GM08714 (cell line): ENCODE measurements at regions not wholly inside any gene's neighbourhood (a gene's known extent, or its start where the extent isn't known, plus 50 kb on each side); places are given as distances from the start of the nearest gene placed in this dataset.
"Not testable (repeated sequence)": the region's sequence is repeated elsewhere in the genome, so short reads cannot be mapped to it uniquely, and the experiment has no call there.

ENCODE experiments used
- H3K4me3 ChIP-seq: fragments of 200-500 bp; sonication (Bioruptor generic); 2 replicates; pipeline ENCODE4 v1.5.1; 2014; ENCODE audit warnings: mild to moderate bottlenecking, low read length, inconsistent platforms
- ZNF274 ChIP-seq: IDR thresholded peaks from 2 replicates; pipeline ENCODE4 v1.6.1; 2012; ENCODE audit warnings: mild to moderate bottlenecking, low read depth, low read length

DNA sequence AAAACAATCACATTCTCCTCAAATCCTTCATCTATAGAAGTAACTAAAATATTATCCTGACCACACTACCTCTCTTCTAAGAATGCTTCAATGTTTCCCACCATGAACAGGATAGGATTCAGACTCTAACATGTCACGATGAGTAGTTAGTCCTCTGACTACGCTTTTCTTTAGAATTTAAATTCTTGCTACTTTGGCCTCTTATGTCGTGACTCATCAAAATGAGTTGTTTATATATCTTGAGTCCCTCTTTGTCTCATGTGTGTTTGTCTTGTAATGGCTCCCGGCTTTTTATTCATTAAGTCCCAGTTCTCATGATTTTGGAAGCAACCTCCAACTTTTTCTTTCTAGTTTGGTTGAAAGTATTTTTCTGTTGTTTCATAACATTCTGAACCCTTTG lies 1289.2 kb downstream of the DSC3 start:
- no peak overlapping the region for H3K4me3 ChIP-seq
- no peak for TF ChIP-seq ZNF274

DNA sequence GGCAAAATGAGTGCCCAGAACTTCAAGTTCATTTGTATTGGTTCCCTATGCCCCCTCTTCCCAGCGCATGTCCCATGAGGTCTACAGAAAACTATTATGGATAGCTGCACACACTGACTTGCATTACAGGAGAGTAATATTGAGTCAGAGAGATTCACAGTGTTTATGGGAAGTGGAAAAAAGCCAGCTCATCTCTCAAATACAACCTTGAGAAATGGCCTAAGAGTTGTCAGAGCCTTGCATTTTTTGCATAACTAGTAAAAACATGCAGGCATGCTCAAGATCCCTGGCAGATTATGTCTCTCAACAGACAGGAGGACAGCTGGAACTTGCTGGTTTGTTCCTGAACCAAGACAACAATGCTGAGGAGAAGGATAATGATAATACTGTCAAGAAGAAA lies 1292.8 kb downstream of the DSC3 start:
- no peak overlapping the region for H3K4me3 ChIP-seq
- TF ChIP-seq ZNF274, result no peak

DNA sequence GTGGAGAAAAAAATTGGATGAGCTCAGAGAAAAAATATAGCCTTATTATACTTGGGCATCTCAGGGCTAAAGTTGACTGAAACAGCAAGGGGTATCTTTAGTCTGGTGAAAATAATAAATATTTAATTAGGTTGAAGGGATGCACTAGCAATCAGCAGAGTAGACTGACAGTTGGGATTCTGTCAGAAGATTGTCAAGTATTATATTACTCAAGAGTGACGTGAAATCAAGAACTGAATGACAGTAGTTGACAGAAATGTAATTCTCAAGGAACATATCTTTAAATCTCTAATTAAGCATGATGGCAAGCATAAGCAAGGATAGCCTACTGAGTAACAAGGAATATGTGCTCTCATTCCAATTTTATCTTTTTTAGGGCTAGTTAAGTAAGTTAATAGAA lies 1301.1 kb downstream of the DSC3 start:
- no peak for TF ChIP-seq ZNF274
- H3K4me3 ChIP-seq, result no peak overlapping the region

DNA sequence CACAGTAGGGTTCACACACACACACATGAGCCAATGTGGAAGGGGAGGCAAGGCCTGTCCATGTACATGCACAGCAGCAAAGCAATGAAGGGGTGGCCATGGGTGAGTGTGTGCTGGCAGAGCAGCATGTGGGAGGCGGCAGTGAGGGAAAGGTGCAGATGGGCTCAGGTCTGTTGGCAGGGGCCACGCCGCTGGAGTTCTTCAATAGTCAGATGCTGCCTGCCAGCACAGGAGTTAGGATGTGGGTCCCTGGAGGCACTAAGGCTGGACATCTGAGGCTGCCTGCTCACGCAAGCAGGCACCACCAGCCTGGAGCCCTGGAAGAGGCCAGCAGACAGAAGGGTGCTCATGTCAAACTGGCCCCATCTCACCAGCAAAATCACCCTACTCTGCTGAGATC lies 1304.9 kb downstream of the DSC3 start:
- no peak for TF ChIP-seq ZNF274
- H3K4me3 ChIP-seq, result no peak overlapping the region

DNA sequence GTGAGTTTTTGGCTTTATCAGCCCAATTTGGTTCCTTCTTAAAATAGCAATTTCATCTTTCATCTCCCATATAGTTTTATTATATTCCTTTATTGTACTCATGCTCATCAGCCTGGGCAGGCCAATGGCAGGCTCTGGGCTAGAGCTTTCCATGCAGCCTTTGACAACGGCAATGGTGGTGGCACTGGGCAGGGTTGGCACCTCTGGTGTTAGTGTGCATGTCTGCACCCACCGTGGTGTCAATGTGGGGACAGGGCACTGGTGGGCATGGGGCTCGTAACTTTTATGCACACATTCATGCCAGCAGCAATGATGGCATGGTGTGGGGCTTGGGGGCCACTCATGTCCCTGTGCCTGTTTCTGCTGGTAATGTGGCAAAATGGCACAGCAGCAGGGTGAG lies 1305.4 kb downstream of the DSC3 start:
- TF ChIP-seq ZNF274, result no peak
- H3K4me3 ChIP-seq, result no peak overlapping the region

DNA sequence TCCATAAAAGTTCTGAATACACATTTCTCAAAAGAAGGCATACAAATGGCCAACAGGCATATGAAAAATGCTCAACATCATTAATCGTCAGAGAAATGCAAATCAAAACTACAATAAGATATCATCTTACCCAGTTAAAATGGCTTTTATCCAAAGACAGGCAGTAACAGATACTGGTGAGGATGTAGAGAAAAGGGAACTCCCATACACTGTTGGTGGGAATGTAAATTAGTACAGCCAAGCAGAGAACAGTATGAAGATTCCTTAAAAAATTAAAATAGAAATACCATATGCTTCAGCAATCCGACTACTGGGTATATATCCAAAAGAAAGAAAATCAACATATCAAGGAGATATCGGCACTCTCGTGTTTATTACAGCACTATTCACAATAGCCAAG lies 1312.5 kb downstream of the DSC3 start:
- no peak overlapping the region for H3K4me3 ChIP-seq
- no peak for TF ChIP-seq ZNF274

DNA sequence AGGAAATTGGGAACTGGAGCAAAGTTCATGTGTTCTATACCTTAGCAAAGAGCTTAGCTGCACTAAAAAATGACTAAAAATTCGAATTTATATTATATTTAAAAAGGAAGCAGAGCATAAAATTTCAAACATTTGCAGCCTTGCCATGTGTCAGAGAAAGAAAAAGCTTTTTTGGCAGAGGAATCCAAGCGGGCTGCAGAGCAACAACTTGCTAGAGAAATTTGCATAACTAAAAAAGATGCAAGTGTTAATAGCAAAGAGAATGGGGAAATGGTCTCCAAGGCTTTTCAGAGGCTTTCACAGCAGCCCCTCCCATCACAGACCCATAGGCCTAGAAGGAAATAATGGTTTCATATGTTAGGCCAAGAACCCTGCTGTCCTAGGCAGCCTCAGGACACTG lies 1315.9 kb downstream of the DSC3 start:
- H3K4me3 ChIP-seq, result no peak overlapping the region
- no peak for TF ChIP-seq ZNF274

DNA sequence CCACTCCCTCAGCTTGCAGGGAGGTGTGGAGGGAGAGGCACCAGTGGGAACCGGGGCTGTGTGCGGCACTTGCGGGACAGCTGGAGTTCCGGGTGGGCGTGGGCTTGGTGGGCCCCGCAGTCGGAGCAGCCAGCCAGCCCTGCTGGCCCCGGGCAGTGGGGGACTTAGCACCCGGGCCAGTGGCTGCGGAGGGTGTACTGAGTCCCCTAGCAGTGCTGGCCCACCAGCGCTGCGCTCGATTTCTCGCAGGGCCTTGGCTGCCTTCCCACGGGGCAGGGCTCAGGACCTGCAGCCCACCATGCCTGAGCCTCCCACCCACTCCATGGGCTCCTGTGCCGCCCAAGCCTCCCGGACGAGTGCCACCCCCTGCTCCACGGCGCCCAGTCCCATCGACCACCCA lies 1319.1 kb downstream of the DSC3 start:
- H3K4me3 ChIP-seq, result not testable (repeated sequence)

DNA sequence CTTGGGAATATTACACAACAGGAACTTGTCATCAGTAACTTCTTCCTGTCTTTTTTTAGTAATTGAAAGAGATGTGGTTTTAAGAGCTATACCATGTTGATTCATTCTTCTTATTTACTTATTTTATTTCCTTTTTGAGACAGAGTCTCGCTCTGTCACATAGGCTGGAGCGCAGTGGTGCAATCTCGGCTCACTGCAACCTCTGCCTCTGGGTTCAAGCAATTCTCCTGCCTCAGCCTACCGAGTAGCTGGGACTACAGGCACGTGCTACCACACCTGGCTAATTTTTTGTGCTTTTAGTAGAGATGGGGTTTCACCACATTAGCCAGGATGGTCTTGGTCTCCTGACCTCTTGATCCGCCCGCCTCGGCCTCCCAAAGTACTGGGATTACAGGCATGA lies 1326.6 kb downstream of the DSC3 start:
- H3K4me3 ChIP-seq, result not testable (repeated sequence)

DNA sequence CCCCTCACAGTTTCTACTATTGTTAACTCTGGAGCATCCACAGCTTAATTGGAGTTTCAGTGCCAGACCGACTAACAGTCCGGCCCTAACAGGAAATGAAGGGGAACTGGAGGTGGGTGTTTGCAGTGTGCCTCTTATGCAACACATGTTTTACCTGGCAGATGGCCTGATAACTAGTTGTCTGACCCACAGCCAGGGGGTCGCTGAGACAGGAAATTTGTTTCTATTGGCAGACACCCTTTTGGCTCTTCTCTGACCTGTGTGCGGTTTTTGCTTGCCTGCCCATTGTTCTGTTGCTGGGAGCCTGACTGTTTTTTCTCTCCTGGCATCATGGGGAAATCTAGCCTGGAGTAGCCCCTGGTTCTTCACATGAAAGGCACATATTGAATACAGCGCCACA lies 1329.8 kb downstream of the DSC3 start:
- TF ChIP-seq ZNF274, result no peak
- H3K4me3 ChIP-seq, result no peak overlapping the region

DNA sequence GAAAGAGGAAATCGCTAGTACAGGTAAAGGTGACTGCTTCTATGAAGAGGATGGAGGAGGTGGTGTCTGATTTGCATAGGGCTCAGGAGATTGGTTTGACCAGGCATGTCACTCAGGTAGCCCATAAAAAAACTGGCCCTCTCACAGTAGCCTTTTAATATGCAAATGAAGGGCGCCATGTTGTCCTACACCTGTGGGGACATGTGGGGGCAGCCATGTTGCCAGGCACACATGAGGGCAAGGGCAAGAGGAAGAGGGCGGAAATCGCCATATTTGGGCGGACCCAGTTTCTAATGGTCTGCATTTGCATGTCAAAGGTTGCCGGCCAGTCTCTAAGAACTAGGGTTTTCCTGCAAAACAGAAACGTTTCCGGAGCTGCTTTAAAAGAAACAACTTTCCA lies 1330.6 kb downstream of the DSC3 start:
- no peak overlapping the region for H3K4me3 ChIP-seq
- no peak for TF ChIP-seq ZNF274

DNA sequence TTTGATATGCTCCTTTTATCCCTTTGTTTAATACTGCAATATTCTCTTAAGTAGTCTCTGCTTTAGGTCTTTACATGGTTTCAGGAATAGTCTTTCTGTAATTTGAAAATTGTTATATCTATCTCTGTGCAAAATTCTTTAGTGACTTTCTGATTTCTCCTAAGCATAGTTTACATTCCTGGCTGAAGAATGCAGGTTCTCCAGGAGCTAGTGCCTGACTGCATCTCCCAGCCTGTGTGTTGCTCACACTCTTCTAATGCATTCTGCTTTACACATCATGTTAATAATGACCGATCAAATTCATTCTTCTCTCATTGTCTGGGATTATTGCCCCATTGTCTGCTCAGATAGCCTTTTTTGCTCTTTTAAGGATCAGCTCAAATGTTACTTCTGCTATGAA lies 1349.2 kb downstream of the DSC3 start:
- TF ChIP-seq ZNF274, result no peak
- no peak overlapping the region for H3K4me3 ChIP-seq

DNA sequence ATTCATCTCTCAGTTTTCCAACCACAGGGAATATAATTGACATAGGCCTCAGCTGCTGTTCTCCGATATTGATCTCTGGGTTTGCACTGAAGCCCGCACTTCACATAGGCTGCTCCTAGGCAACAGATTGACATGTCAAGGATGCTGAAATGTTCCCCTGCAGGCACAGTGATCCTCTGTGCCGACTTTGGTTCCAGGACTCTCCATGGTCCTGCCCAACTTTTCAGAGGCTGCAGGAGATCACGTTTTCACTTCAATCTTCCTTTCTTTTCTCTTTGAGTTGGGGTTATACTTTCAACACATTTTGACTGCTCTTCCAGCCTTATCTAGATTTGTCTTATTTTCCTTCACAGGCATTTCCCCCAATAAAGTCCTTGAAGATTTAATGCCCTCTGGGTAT lies 1361.0 kb downstream of the DSC3 start:
- no peak for TF ChIP-seq ZNF274

DNA sequence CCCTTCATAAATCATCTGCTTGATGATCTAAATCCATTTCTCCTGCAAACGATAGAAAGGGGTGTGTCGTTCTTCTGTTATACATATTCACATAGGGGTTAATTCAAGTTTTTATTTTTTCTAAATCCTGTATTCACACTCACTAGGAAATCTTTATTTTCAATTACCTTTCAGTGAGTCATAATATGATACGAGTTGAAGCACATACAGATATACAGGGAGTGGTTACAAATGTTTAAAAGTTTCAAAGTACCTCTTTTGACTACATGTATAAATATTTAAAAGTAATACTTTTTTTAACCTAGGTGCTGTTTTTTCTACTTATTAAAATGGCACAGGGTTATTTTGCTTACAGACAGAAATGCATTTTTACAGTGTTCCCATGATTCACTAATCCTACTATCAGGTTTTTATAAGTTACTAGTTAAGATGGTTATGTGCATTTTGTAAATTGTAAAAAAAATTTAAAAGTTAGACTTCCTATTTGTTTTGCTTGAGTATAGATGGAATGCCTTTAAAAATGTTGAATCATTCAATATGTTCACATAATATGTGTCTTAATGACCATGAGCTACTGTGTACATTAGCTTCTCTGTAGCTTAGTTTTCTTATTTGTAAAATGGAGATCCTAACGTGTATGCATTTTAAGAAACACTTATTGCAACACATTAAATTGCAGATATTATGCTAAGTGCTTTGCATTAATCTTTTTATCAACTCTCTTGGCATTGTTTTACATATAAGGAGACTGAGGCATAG lies 1378.1 kb downstream of the DSC3 start:
- no peak for TF ChIP-seq ZNF274
- H3K4me3 ChIP-seq, result no peak overlapping the region

More for the DNA sequence above, 1361.0 kb downstream of the DSC3 start:
- no peak overlapping the region for H3K4me3 ChIP-seq

DNA sequence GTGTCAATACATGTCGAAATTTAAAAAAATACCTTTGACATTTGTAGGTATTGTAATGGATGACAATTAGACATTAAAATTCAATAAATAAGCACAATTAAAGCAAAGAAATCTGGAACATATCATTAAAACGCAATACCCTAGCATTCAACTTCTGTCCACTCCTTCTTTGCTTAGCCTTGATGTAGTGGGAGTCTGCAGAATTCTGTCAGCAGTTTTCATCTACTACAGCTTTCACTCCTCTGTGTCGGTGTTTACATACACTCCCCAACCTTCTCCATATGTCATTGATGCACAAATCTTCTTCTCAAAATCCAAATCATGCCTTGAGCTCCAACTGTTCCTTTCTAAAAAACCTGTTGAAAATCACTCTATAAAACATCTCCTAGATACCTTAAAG lies 1380.6 kb downstream of the DSC3 start:
- no peak overlapping the region for H3K4me3 ChIP-seq
- no peak for TF ChIP-seq ZNF274

DNA sequence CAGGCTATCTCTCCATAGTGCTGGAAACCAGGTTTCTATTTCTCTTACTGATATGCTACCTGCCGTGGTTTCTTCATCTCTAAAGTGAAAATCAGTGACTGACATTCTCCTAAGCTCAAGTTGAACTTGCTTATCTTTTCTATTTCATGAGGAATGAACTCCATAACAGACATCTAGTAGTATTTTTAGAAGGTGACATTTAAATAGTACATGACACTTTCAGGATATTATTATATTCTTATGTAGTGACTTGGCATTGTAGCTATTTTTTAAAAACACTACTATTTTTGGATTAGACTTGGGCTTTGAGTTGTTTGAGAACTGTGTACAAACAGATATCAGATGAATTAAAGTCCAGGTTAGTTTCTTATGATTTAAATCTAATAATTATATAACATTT lies 1381.8 kb downstream of the DSC3 start:
- H3K4me3 ChIP-seq, result no peak overlapping the region
- no peak for TF ChIP-seq ZNF274

DNA sequence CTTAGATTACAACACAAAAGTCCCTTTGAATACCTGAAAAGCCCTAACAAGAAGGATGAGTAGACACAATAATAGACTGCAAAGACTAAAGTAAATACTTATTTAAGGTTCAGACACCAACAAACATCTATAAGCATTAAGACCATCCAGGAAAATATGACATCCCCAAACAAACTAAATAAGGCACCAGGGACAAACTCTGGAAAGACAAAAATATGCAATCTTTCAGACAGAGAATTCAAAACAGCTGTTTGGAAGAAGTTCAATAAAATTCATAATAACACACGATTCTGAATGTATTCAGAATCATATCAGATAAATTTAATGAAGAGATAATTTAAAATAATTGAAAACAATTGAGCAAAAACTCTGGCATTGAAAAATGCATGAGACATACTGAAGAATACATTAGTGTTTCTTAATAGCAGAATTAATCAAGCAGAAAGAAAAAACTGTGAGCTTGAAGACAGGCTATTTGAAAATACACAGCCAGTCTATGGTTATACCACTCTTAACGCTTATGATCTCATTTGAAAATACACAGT lies 1388.8 kb downstream of the DSC3 start:
- no peak overlapping the region for H3K4me3 ChIP-seq
- TF ChIP-seq ZNF274, result no peak
